ENCODE measurements at regions not wholly inside any gene's neighbourhood (a gene's known extent, or its start where the extent isn't known, plus 50 kb on each side); places are given as distances from the start of the nearest gene placed in this dataset.

- ChIA-PET POLR2A (ENCODE audit: partially characterized antibody) (no interaction called here), CTCF (ENCODE audit: partially characterized antibody) (no interaction called here)
- H3K4me1 ChIP-seq (ENCODE audit: insufficient read depth, low read length): no peaks in the 10 kb centered on the region
- H3K36me3 Mint-ChIP-seq: no peaks in the 10 kb centered on the region
- no peaks in the 10 kb centered on the region for H3K4me1 Mint-ChIP-seq
- intact Hi-C loops (cut with micrococcal nuclease): no loop called here
- H3K4me3 Mint-ChIP-seq: no peak overlapping the region
- no peaks in the 10 kb centered on the region for H3K36me3 ChIP-seq (ENCODE audit: insufficient read depth, low read length)
- H3K9me3 ChIP-seq (ENCODE audit: control insufficient read depth in 1 of 2, low read length in 2 of 2): no peaks in the 10 kb centered on the region
- no peak for DNase-seq
- no peaks in the 10 kb centered on the region for H3K27me3 Mint-ChIP-seq
- H3K27ac Mint-ChIP-seq: no peak overlapping the region
- no peak overlapping the region for H3K4me3 ChIP-seq (ENCODE audit: low read length in 2 of 2)
- H3K27me3 ChIP-seq (ENCODE audit: insufficient read depth, low read length): no peaks in the 10 kb centered on the region
- peaks cover 0 to 3% (median 0%) of the 10 kb centered on the region in 8 donors for H3K9me3 Mint-ChIP-seq
- no peak overlapping the region for H3K27ac ChIP-seq (ENCODE audit: low read depth, low read length)
Measured at GRCh38 chr2:221771297-221771696, 199.2 kb upstream of the EPHA4 start.

- Histone ChIP-seq H3K4me1 (ENCODE audit: insufficient read depth, low read length) (no peaks in the 10 kb centered on the region), H3K27me3 (ENCODE audit: insufficient read depth, low read length) (no peaks in the 10 kb centered on the region), H3K27ac (ENCODE audit: low read depth, low read length) (no peak overlapping the region), H3K9me3 (ENCODE audit: control insufficient read depth in 1 of 2, low read length in 2 of 2) (no peaks in the 10 kb centered on the region), H3K4me3 (ENCODE audit: low read length in 2 of 2) (no peak overlapping the region), H3K36me3 (ENCODE audit: insufficient read depth, low read length) (no peaks in the 10 kb centered on the region)
- Mint-ChIP-seq H3K27me3 (no peaks in the 10 kb centered on the region), H3K4me3 (no peak overlapping the region), H3K9me3 (peaks cover 0 to under 1% (median 0%) of the 10 kb centered on the region in 8 donors), H3K27ac (no peak overlapping the region), H3K36me3 (no peaks in the 10 kb centered on the region), H3K4me1 (no peaks in the 10 kb centered on the region)
- intact Hi-C loops (cut with micrococcal nuclease): no loop called here
- ChIA-PET POLR2A (ENCODE audit: partially characterized antibody) (no interaction called here), CTCF (ENCODE audit: partially characterized antibody) (no interaction called here)
- DNase-seq: no peak
Measured at GRCh38 chr2:221767106-221768012, 195.3 kb upstream of the EPHA4 start.

- Histone ChIP-seq H3K4me1 (ENCODE audit: insufficient read depth, low read length) (no peaks in the 10 kb centered on the region), H3K4me3 (ENCODE audit: low read length in 2 of 2) (no peak overlapping the region), H3K27ac (ENCODE audit: low read depth, low read length) (no peak overlapping the region), H3K27me3 (ENCODE audit: insufficient read depth, low read length) (no peaks in the 10 kb centered on the region), H3K9me3 (ENCODE audit: control insufficient read depth in 1 of 2, low read length in 2 of 2) (no peaks in the 10 kb centered on the region), H3K36me3 (ENCODE audit: insufficient read depth, low read length) (no peaks in the 10 kb centered on the region)
- Mint-ChIP-seq H3K9me3 (peaks cover 0 to 6% (median 3%) of the 10 kb centered on the region in 8 donors), H3K27ac (no peak overlapping the region), H3K4me1 (no peaks in the 10 kb centered on the region), H3K4me3 (no peak overlapping the region), H3K27me3 (no peaks in the 10 kb centered on the region), H3K36me3 (no peaks in the 10 kb centered on the region)
- intact Hi-C loops (cut with micrococcal nuclease): no loop called here
- POLR2A ChIA-PET (ENCODE audit: partially characterized antibody): no interaction called here
- CTCF ChIA-PET (ENCODE audit: partially characterized antibody): no interaction called here
- DNase-seq: no peak
Measured at GRCh38 chr2:221762496-221762895, 190.4 kb upstream of the EPHA4 start.

GRCh38 chr2:221761260-221761659, 189.2 kb upstream of the EPHA4 start:
- DNase-seq: no peak
- no peaks in the 10 kb centered on the region for H3K27me3 ChIP-seq (ENCODE audit: insufficient read depth, low read length)
- no peaks in the 10 kb centered on the region for H3K27me3 Mint-ChIP-seq
- H3K4me3 ChIP-seq (ENCODE audit: low read length in 2 of 2): no peak overlapping the region
- H3K4me3 Mint-ChIP-seq: no peak overlapping the region
- CTCF ChIA-PET (ENCODE audit: partially characterized antibody): no interaction called here
- no peaks in the 10 kb centered on the region for H3K4me1 ChIP-seq (ENCODE audit: insufficient read depth, low read length)
- H3K27ac Mint-ChIP-seq: no peak overlapping the region
- no peak overlapping the region for H3K27ac ChIP-seq (ENCODE audit: low read depth, low read length)
- peaks cover 0 to 6% (median 4%) of the 10 kb centered on the region in 8 donors for H3K9me3 Mint-ChIP-seq
- H3K36me3 Mint-ChIP-seq: no peaks in the 10 kb centered on the region
- intact Hi-C loops (cut with micrococcal nuclease): no loop called here
- H3K4me1 Mint-ChIP-seq: no peaks in the 10 kb centered on the region
- POLR2A ChIA-PET (ENCODE audit: partially characterized antibody): no interaction called here
- H3K9me3 ChIP-seq (ENCODE audit: control insufficient read depth in 1 of 2, low read length in 2 of 2): no peaks in the 10 kb centered on the region
- H3K36me3 ChIP-seq (ENCODE audit: insufficient read depth, low read length): no peaks in the 10 kb centered on the region

- H3K27ac Mint-ChIP-seq: no peak overlapping the region
- H3K4me1 Mint-ChIP-seq: no peaks in the 10 kb centered on the region
- CTCF ChIA-PET (ENCODE audit: partially characterized antibody): no interaction called here
- POLR2A ChIA-PET (ENCODE audit: partially characterized antibody): no interaction called here
- H3K36me3 Mint-ChIP-seq: no peaks in the 10 kb centered on the region
- no peak overlapping the region for H3K4me3 ChIP-seq (ENCODE audit: low read length in 2 of 2)
- no peaks in the 10 kb centered on the region for H3K27me3 ChIP-seq (ENCODE audit: insufficient read depth, low read length)
- no peak overlapping the region for H3K27ac ChIP-seq (ENCODE audit: low read depth, low read length)
- H3K4me1 ChIP-seq (ENCODE audit: insufficient read depth, low read length): no peaks in the 10 kb centered on the region
- no peaks in the 10 kb centered on the region for H3K36me3 ChIP-seq (ENCODE audit: insufficient read depth, low read length)
- H3K9me3 Mint-ChIP-seq: peaks cover 0 to 6% (median 4%) of the 10 kb centered on the region in 8 donors
- DNase-seq: no peak
- H3K4me3 Mint-ChIP-seq: no peak overlapping the region
- intact Hi-C loops (cut with micrococcal nuclease): no loop called here
- no peaks in the 10 kb centered on the region for H3K27me3 Mint-ChIP-seq
- no peaks in the 10 kb centered on the region for H3K9me3 ChIP-seq (ENCODE audit: control insufficient read depth in 1 of 2, low read length in 2 of 2)
Measured at GRCh38 chr2:221758076-221758475, 186.0 kb upstream of the EPHA4 start.

GRCh38 chr2:221753401-221753800, 181.3 kb upstream of the EPHA4 start:
- H3K9me3 ChIP-seq (ENCODE audit: control insufficient read depth in 1 of 2, low read length in 2 of 2): no peaks in the 10 kb centered on the region
- no peaks in the 10 kb centered on the region for H3K4me1 ChIP-seq (ENCODE audit: insufficient read depth, low read length)
- no peaks in the 10 kb centered on the region for H3K27me3 ChIP-seq (ENCODE audit: insufficient read depth, low read length)
- no peaks in the 10 kb centered on the region for H3K36me3 ChIP-seq (ENCODE audit: insufficient read depth, low read length)
- CTCF ChIA-PET (ENCODE audit: partially characterized antibody): no interaction called here
- DNase-seq: no peak
- intact Hi-C loops (cut with micrococcal nuclease): no loop called here
- H3K36me3 Mint-ChIP-seq: no peaks in the 10 kb centered on the region
- H3K27ac ChIP-seq (ENCODE audit: low read depth, low read length): no peak overlapping the region
- H3K4me3 Mint-ChIP-seq: no peak overlapping the region
- peaks cover 0 to 6% (median under 1%) of the 10 kb centered on the region in 8 donors for H3K9me3 Mint-ChIP-seq
- no peak overlapping the region for H3K4me3 ChIP-seq (ENCODE audit: low read length in 2 of 2)
- POLR2A ChIA-PET (ENCODE audit: partially characterized antibody): no interaction called here
- no peaks in the 10 kb centered on the region for H3K27me3 Mint-ChIP-seq
- no peaks in the 10 kb centered on the region for H3K4me1 Mint-ChIP-seq
- H3K27ac Mint-ChIP-seq: no peak overlapping the region

- no peaks in the 10 kb centered on the region for H3K27me3 Mint-ChIP-seq
- no peaks in the 10 kb centered on the region for H3K9me3 ChIP-seq (ENCODE audit: control insufficient read depth in 1 of 2, low read length in 2 of 2)
- no peak overlapping the region for H3K4me3 Mint-ChIP-seq
- H3K36me3 Mint-ChIP-seq: no peaks in the 10 kb centered on the region
- ChIA-PET POLR2A (ENCODE audit: partially characterized antibody) (no interaction called here), CTCF (ENCODE audit: partially characterized antibody) (no interaction called here)
- H3K27ac Mint-ChIP-seq: no peak overlapping the region
- H3K27ac ChIP-seq (ENCODE audit: low read depth, low read length): no peak overlapping the region
- DNase-seq: no peak
- intact Hi-C loops (cut with micrococcal nuclease): no loop called here
- no peaks in the 10 kb centered on the region for H3K4me1 ChIP-seq (ENCODE audit: insufficient read depth, low read length)
- H3K4me1 Mint-ChIP-seq: no peaks in the 10 kb centered on the region
- H3K9me3 Mint-ChIP-seq: peaks cover 0 to 6% (median under 1%) of the 10 kb centered on the region in 8 donors
- H3K27me3 ChIP-seq (ENCODE audit: insufficient read depth, low read length): no peaks in the 10 kb centered on the region
- H3K36me3 ChIP-seq (ENCODE audit: insufficient read depth, low read length): no peaks in the 10 kb centered on the region
- no peak overlapping the region for H3K4me3 ChIP-seq (ENCODE audit: low read length in 2 of 2)
Measured at GRCh38 chr2:221752781-221753180, 180.7 kb upstream of the EPHA4 start.

Measured in CD4-positive, alpha-beta memory T cell (primary cell).